CD4-positive, alpha-beta T cell treated with Interleukin-4 for 4 hours (primary cell): ENCODE measurements at regions not wholly inside any gene's neighbourhood (a gene's known extent, or its start where the extent isn't known, plus 50 kb on each side); places are given as distances from the start of the nearest gene placed in this dataset.

ENCODE experiments used
- DNase-seq: peaks from one replicate; pipeline ENCODE4 v3.0.0-alpha.2; 2020

GRCh38 chr15:69853544-69853951 is 244.2 kb downstream of the TLE3 start:
- no peak for DNase-seq

- DNase-seq = no peak
Measured at GRCh38 chr15:69854001-69854400, 243.7 kb downstream of the TLE3 start.

- no peak for DNase-seq
Measured at GRCh38 chr15:69854521-69855181, 243.1 kb downstream of the TLE3 start.

- DNase-seq = no peak
Measured at GRCh38 chr15:69855258-69856000, 242.3 kb downstream of the TLE3 start.

- DNase-seq = no peak
Measured at GRCh38 chr15:69857250-69857649, 240.5 kb downstream of the TLE3 start.

- DNase-seq = no peak
Measured at GRCh38 chr15:69857686-69858391, 239.9 kb downstream of the TLE3 start.

GRCh38 chr15:69858456-69858855 is 239.3 kb downstream of the TLE3 start:
- DNase-seq = no peak

- DNase-seq = no peak
Measured at GRCh38 chr15:69859866-69860265, 237.9 kb downstream of the TLE3 start.

- DNase-seq = no peak
Measured at GRCh38 chr15:69860321-69860720, 237.4 kb downstream of the TLE3 start.

GRCh38 chr15:69860921-69861320 is 236.8 kb downstream of the TLE3 start:
- DNase-seq = no peak

GRCh38 chr15:69861331-69862171 is 236.2 kb downstream of the TLE3 start:
- no peak for DNase-seq

- no peak for DNase-seq
Measured at GRCh38 chr15:69862540-69862939, 235.2 kb downstream of the TLE3 start.

GRCh38 chr15:69863446-69863845 is 234.3 kb downstream of the TLE3 start:
- no peak for DNase-seq

- no peak for DNase-seq
Measured at GRCh38 chr15:69865369-69865768, 232.3 kb downstream of the TLE3 start.

- DNase-seq = no peak
Measured at GRCh38 chr15:69868756-69869155, 229.0 kb downstream of the TLE3 start.

GRCh38 chr15:69869291-69869690 is 228.4 kb downstream of the TLE3 start:
- DNase-seq = no peak

- no peak for DNase-seq
Measured at GRCh38 chr15:69869881-69870505, 227.7 kb downstream of the TLE3 start.

- DNase-seq = no peak
Measured at GRCh38 chr15:69871511-69872134, 226.1 kb downstream of the TLE3 start.

GRCh38 chr15:69873807-69874206 is 223.9 kb downstream of the TLE3 start:
- no peak for DNase-seq

- DNase-seq = no peak
Measured at GRCh38 chr15:69874321-69874720, 223.4 kb downstream of the TLE3 start.

- DNase-seq = no peak
Measured at GRCh38 chr15:69876064-69876940, 221.4 kb downstream of the TLE3 start.
